NCI-H345 treated with DMSO at 0.1 percent for 48 hours (cell line): ENCODE measurements at regions not wholly inside any gene's neighbourhood (a gene's known extent, or its start where the extent isn't known, plus 50 kb on each side); places are given as distances from the start of the nearest gene placed in this dataset.
"Not testable (repeated sequence)": the region's sequence is repeated elsewhere in the genome, so short reads cannot be mapped to it uniquely, and the experiment has no call there.

Source experiments
- DNase-seq: peaks from one replicate; lab custom pipeline; 2025; ENCODE audit not compliant: unreplicated experiment; lab: John Stamatoyannopoulos, UW

GRCh38 chr3:167008791-167009190 is 371.3 kb downstream of the ZBBX start:
- no peak for DNase-seq

- no peak for DNase-seq
Observed at GRCh38 chr3:167001374-167001773, 378.7 kb downstream of the ZBBX start.

- no peak for DNase-seq
Observed at GRCh38 chr3:166993015-166993630, 387.0 kb downstream of the ZBBX start.

- DNase-seq = no peak
Observed at GRCh38 chr3:166986000-166986399, 394.1 kb downstream of the ZBBX start.

- DNase-seq = not testable (repeated sequence)
Observed at GRCh38 chr3:166975796-166976195, 404.3 kb downstream of the ZBBX start.

- not testable (repeated sequence) for DNase-seq
Observed at GRCh38 chr3:166967714-166968113, 412.4 kb downstream of the ZBBX start.

- no peak for DNase-seq
Observed at GRCh38 chr3:166962911-166963310, 417.2 kb downstream of the ZBBX start.

GRCh38 chr3:166957121-166957520 is 423.0 kb downstream of the ZBBX start:
- no peak for DNase-seq

GRCh38 chr3:166955201-166955939 is 424.7 kb downstream of the ZBBX start:
- no peak for DNase-seq

- no peak for DNase-seq
Observed at GRCh38 chr3:166934879-166935278, 445.2 kb downstream of the ZBBX start.

GRCh38 chr3:166917437-166917836 is 462.7 kb downstream of the ZBBX start:
- no peak for DNase-seq

GRCh38 chr3:166902374-166902773 is 477.7 kb downstream of the ZBBX start:
- no peak for DNase-seq

GRCh38 chr3:166900866-166901577 is 479.1 kb downstream of the ZBBX start:
- no peak for DNase-seq

GRCh38 chr3:166897811-166898210 is 482.3 kb downstream of the ZBBX start:
- no peak for DNase-seq

- DNase-seq = no peak
Observed at GRCh38 chr3:166889241-166889640, 490.9 kb downstream of the ZBBX start.

- DNase-seq = no peak
Observed at GRCh38 chr3:166879661-166880060, 500.4 kb downstream of the ZBBX start.

- no peak for DNase-seq
Observed at GRCh38 chr3:166877971-166878370, 502.1 kb downstream of the ZBBX start.

GRCh38 chr3:166864473-166865467 is 515.3 kb downstream of the ZBBX start:
- DNase-seq = no peak

GRCh38 chr3:166860217-166860616 is 519.9 kb downstream of the ZBBX start:
- DNase-seq = no peak

GRCh38 chr3:166844329-166844728 is 535.8 kb downstream of the ZBBX start:
- DNase-seq = no peak

GRCh38 chr3:166842784-166843183 is 537.3 kb downstream of the ZBBX start:
- DNase-seq = not testable (repeated sequence)
